DND-41 (cell line): ENCODE measurements at regions not wholly inside any gene's neighbourhood (a gene's known extent, or its start where the extent isn't known, plus 50 kb on each side); places are given as distances from the start of the nearest gene placed in this dataset.

Experiments used
- ATAC-seq: fragments of 200-7000 bp; cut with Tn5 transposase; 3 replicates; pipeline ENCODE4 v1.9.1; 2021; ENCODE audit warnings: low read depth; ENCODE audit not compliant: insufficient read depth
- DNase-seq: peaks from one replicate; pipeline ENCODE4 v3.0.0-alpha.2; 2020
- H2AFZ ChIP-seq: 2 replicates; pipeline ENCODE4 v1.6.0; 2012; ENCODE audit warnings: low read depth, low read length
- H3K27ac ChIP-seq: 2 replicates; pipeline ENCODE4 v1.5.1; 2012; ENCODE audit warnings: low read length, inconsistent platforms
- H3K27me3 ChIP-seq: fragments of 200-600 bp; sonication (generic); 2 replicates; pipeline ENCODE4 v1.6.0; 2012; ENCODE audit warnings: low read length, mild to moderate bottlenecking, inconsistent platforms; ENCODE audit not compliant: insufficient read depth, poor library complexity
- H3K36me3 ChIP-seq: 2 replicates; pipeline ENCODE4 v1.5.1; 2012; ENCODE audit warnings: low read length, inconsistent platforms; ENCODE audit not compliant: insufficient read depth
- H3K4me1 ChIP-seq: 2 replicates; pipeline ENCODE4 v1.5.1; 2012; ENCODE audit warnings: mild to moderate bottlenecking, low read length; ENCODE audit not compliant: insufficient read depth
- H3K4me2 ChIP-seq: 2 replicates; pipeline ENCODE4 v1.6.0; 2012; ENCODE audit warnings: mild to moderate bottlenecking, moderate library complexity, low read length, inconsistent platforms; ENCODE audit not compliant: insufficient read depth
- H3K4me3 ChIP-seq, 2 experiments: fragments of 200-600 bp in 1 of 2; shearing (Covaris generic) in 1 of 2; 2 replicates each; pipeline ENCODE4 v1.5.1; 2012 to 2016; ENCODE audit warnings: inconsistent platforms in 2 of 2, low read length in 2 of 2, mild to moderate bottlenecking in 2 of 2, low read depth in 1 of 2, moderate library complexity in 1 of 2
- H3K79me2 ChIP-seq: 2 replicates; pipeline ENCODE4 v1.6.0; 2012; ENCODE audit warnings: low read length, inconsistent platforms; ENCODE audit not compliant: insufficient read depth
- H3K9ac ChIP-seq: 2 replicates; pipeline ENCODE4 v1.6.0; 2012; ENCODE audit warnings: low read depth, mild to moderate bottlenecking, inconsistent platforms, low read length, moderate library complexity
- H3K9me3 ChIP-seq: 2 replicates; pipeline ENCODE4 v1.5.1; 2012; ENCODE audit warnings: low read length, moderate library complexity, mild to moderate bottlenecking, inconsistent platforms; ENCODE audit not compliant: insufficient read depth, severe bottlenecking
- H4K20me1 ChIP-seq: 2 replicates; pipeline ENCODE4 v1.6.0; 2012; ENCODE audit warnings: low read length; ENCODE audit not compliant: insufficient read depth
- CTCF ChIP-seq: IDR thresholded peaks from 2 replicates; pipeline ENCODE4 v1.5.1; 2012; ENCODE audit warnings: borderline replicate concordance, low read length, moderate library complexity, mild to moderate bottlenecking; ENCODE audit not compliant: poor library complexity, severe bottlenecking; ENCODE audit errors: extremely low read depth
- EZH2 ChIP-seq: IDR thresholded peaks from 3 replicates; pipeline ENCODE4 v1.6.1; 2012; ENCODE audit warnings: borderline replicate concordance, low read depth, mild to moderate bottlenecking, moderate library complexity, low read length, inconsistent platforms; ENCODE audit not compliant: severe bottlenecking

DNA sequence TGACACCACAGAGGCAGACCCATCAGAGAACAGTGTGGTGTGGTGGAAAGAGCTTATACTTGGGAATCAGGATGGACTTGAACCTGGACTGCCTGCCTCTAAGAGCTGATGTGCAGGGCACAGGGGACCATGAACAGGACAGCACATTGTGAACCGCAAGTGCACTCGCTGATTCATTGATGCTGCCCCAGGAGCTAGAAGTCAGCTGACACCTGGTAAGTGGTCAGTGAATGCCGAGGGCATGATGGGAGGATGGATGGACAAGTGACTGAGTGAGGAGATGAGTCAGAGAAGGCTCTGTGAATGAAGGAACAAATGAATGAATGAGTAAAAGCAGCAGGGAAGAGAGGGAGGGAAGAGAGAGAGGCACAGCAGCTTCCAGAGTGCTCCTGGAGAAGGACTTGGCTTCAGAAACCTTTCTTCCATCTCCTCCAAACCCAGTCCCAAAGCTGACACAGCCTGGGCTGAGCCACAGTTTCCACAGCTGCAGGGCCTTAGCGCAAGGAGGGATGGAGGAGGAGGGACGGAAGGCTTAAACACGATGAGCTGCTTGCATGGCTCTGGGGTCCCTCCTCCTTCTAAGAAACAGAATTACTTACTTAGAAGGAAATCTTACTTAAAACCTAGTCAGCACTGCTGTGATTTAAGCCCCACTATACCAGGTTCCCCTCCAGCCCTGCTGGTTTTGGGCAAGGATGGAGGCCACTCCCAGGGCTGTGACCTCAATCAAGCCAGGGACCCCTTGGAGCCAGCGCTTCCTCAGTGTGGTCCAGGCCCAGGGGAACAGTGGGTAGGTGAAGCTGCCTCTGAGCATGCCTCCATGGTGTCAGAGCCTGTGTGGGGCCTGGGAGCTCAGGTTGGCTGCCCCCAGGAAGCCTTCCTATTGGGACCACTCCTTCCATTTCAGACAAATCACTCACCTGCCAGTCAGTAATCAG is 184.6 kb downstream of the TMEM132E start:
- H3K9me3 ChIP-seq, result no peaks in the 10 kb centered on the region
- H3K27ac ChIP-seq, result no peak overlapping the region
- TF ChIP-seq CTCF (no peak), EZH2 (no peak)
- ATAC-seq, result no peak
- H3K27me3 ChIP-seq, result peaks cover 4% of the 10 kb centered on the region
- no peaks in the 10 kb centered on the region for H4K20me1 ChIP-seq
- no peak overlapping the region for H3K4me2 ChIP-seq
- H3K4me3 ChIP-seq, result no peak overlapping the region
- DNase-seq, result no peak
- H3K9ac ChIP-seq, result no peak overlapping the region
- no peaks in the 10 kb centered on the region for H3K4me1 ChIP-seq
- H3K79me2 ChIP-seq, result no peaks in the 10 kb centered on the region
- no peak overlapping the region for H2AFZ ChIP-seq
- no peaks in the 10 kb centered on the region for H3K36me3 ChIP-seq

GRCh38 chr17:34762078-34762477 is 182.7 kb downstream of the TMEM132E start:
- no peak overlapping the region for H3K9ac ChIP-seq
- no peak overlapping the region for H3K27ac ChIP-seq
- TF ChIP-seq CTCF, result no peak
- no peak for TF ChIP-seq EZH2
- no peaks in the 10 kb centered on the region for H3K36me3 ChIP-seq
- no peak overlapping the region for H3K4me3 ChIP-seq
- no peak for DNase-seq
- ATAC-seq, result no peak
- H3K4me1 ChIP-seq, result no peaks in the 10 kb centered on the region
- no peaks in the 10 kb centered on the region for H4K20me1 ChIP-seq
- no peak overlapping the region for H3K4me2 ChIP-seq
- no peaks in the 10 kb centered on the region for H3K79me2 ChIP-seq
- peaks cover 6% of the 10 kb centered on the region for H3K27me3 ChIP-seq
- no peak overlapping the region for H2AFZ ChIP-seq
- H3K9me3 ChIP-seq, result no peaks in the 10 kb centered on the region

- H3K9ac ChIP-seq, result no peak overlapping the region
- peaks cover 7% of the 10 kb centered on the region for H3K27me3 ChIP-seq
- H3K9me3 ChIP-seq, result no peaks in the 10 kb centered on the region
- TF ChIP-seq EZH2, result no peak
- TF ChIP-seq CTCF, result no peak
- no peaks in the 10 kb centered on the region for H3K36me3 ChIP-seq
- no peak for DNase-seq
- no peak overlapping the region for H2AFZ ChIP-seq
- H3K4me3 ChIP-seq, result no peak overlapping the region
- H3K27ac ChIP-seq, result no peak overlapping the region
- H4K20me1 ChIP-seq, result no peaks in the 10 kb centered on the region
- H3K4me2 ChIP-seq, result no peak overlapping the region
- no peaks in the 10 kb centered on the region for H3K4me1 ChIP-seq
- no peaks in the 10 kb centered on the region for H3K79me2 ChIP-seq
- no peak for ATAC-seq
These were observed 182.3 kb downstream of the TMEM132E start for GRCh38 chr17:34761646-34762045.
